K562 (cell line): ENCODE measurements at regions not wholly inside any gene's neighbourhood (a gene's known extent, or its start where the extent isn't known, plus 50 kb on each side); places are given as distances from the start of the nearest gene placed in this dataset.
A peak's percentile ranks its signal among the peaks of the same experiment; 100 is the strongest.

Experiments
- ASH1L ChIP-seq: fragments of 450-650 bp; IDR thresholded peaks from 2 replicates; pipeline ENCODE4 v1.6.1; 2018; ENCODE audit warnings: borderline replicate concordance, mild to moderate bottlenecking, low read depth; ENCODE audit not compliant: partially characterized antibody
- CBFA2T3 ChIP-seq: fragments of 450-650 bp; IDR thresholded peaks from 2 replicates; pipeline ENCODE4 v1.6.1; 2017
- CCNT2 ChIP-seq: IDR thresholded peaks from 2 replicates; pipeline ENCODE4 v1.6.1; 2011; ENCODE audit warnings: borderline replicate concordance, low read depth, mild to moderate bottlenecking, moderate library complexity, mixed read lengths, low read length; ENCODE audit not compliant: insufficient read length; ENCODE audit errors: extremely low read depth
- DLX4 ChIP-seq: fragments of 250-450 bp; sonication (Bioruptor Pico); IDR thresholded peaks from 2 replicates; pipeline ENCODE4 v1.6.1; 2021; ENCODE audit warnings: mild to moderate bottlenecking
- HDAC2 ChIP-seq: fragments of 450-650 bp; IDR thresholded peaks from 2 replicates; pipeline ENCODE4 v1.6.1; 2016; ENCODE audit warnings: mild to moderate bottlenecking
- ID3 ChIP-seq, 2 experiments: fragments of 250-450 bp in 1 of 2; fragments of 450-650 bp in 1 of 2; sonication (Bioruptor Pico) in 1 of 2; IDR thresholded peaks; 2 replicates each; pipeline versions ENCODE4 v1.6.1 to v1.8.0; 2016 to 2021; ENCODE audit warnings: mild to moderate bottlenecking in 2 of 2, moderate library complexity in 2 of 2, missing compliant biosample characterization in 1 of 2, missing genetic modification characterization in 1 of 2
- MEIS2 ChIP-seq: fragments of 450-650 bp; IDR thresholded peaks from 2 replicates; pipeline ENCODE4 v1.6.1; 2014; ENCODE audit warnings: mild to moderate bottlenecking; ENCODE audit not compliant: partially characterized antibody
- MLX ChIP-seq, 2 experiments: fragments of 450-650 bp in 1 of 2; sonication (generic) in 1 of 2; formaldehyde crosslinking; conservative IDR thresholded peaks; 2 replicates each; pipeline versions ENCODE4 v1.4.0 to v1.8.1; 2020 to 2022; ENCODE audit warnings: mild to moderate bottlenecking in 1 of 2, missing genetic modification reagents in 1 of 2
- MNT ChIP-seq, 2 experiments: fragments of 450-650 bp; conservative IDR thresholded peaks; 2 replicates each; pipeline ENCODE4 v1.6.1; 2017; ENCODE audit warnings: mild to moderate bottlenecking in 2 of 2, moderate library complexity in 2 of 2
- NFIC ChIP-seq: fragments of 450-650 bp; IDR thresholded peaks from 2 replicates; pipeline ENCODE4 v1.6.1; 2017; ENCODE audit warnings: mild to moderate bottlenecking, inconsistent platforms
- RBBP5 ChIP-seq: fragments of 200-600 bp; sonication (generic); IDR thresholded peaks from 2 replicates; pipeline ENCODE4 v1.6.1; 2012; ENCODE audit warnings: borderline replicate concordance, mild to moderate bottlenecking, low read length, control low read depth, inconsistent platforms; ENCODE audit not compliant: insufficient read depth, poor library complexity, severe bottlenecking
- SFPQ ChIP-seq: fragments of 200-400 bp; formaldehyde crosslinking; IDR thresholded peaks from 2 replicates; pipeline ENCODE4 v1.6.1; 2017; ENCODE audit warnings: mild to moderate bottlenecking, low read depth, low read length, moderate library complexity
- SMARCE1 ChIP-seq: fragments of 450-650 bp; IDR thresholded peaks from 2 replicates; pipeline ENCODE4 v1.7.1; 2016; ENCODE audit warnings: mild to moderate bottlenecking
- STAT5A ChIP-seq: IDR thresholded peaks from 2 replicates; pipeline ENCODE4 v1.6.1; 2012; ENCODE audit warnings: low read length, inconsistent platforms, borderline replicate concordance
- TCF7 ChIP-seq: sonication (generic); IDR thresholded peaks from 2 replicates; pipeline ENCODE4 v1.6.1; 2016; ENCODE audit warnings: antibody characterized with exemption, borderline replicate concordance
- TEAD1 ChIP-seq, 2 experiments: fragments of 450-650 bp in 1 of 2; sonication (generic) in 1 of 2; formaldehyde crosslinking; IDR thresholded peaks; 2 replicates each; pipeline versions ENCODE4 v1.4.0 to v1.8.0; 2020 to 2022; ENCODE audit warnings: mild to moderate bottlenecking in 2 of 2, missing genetic modification reagents in 1 of 2
- TEAD4 ChIP-seq, 2 experiments: sonication (generic) in 1 of 2; formaldehyde crosslinking in 1 of 2; IDR thresholded peaks; 2 replicates each; pipeline versions ENCODE4 v1.6.1 to v1.8.0; 2012 to 2022; ENCODE audit warnings: borderline replicate concordance in 1 of 2, inconsistent platforms in 1 of 2, low read length in 1 of 2, mild to moderate bottlenecking in 1 of 2, missing genetic modification reagents in 1 of 2
- TFAP4 ChIP-seq: sonication (generic); formaldehyde crosslinking; IDR thresholded peaks from 2 replicates; pipeline ENCODE4 v1.8.0; 2022; ENCODE audit warnings: missing genetic modification reagents, mild to moderate bottlenecking, moderate library complexity, borderline replicate concordance
- ZBTB17 ChIP-seq: fragments of 450-650 bp; formaldehyde crosslinking; IDR thresholded peaks from 2 replicates; pipeline ENCODE4 v1.4.0; 2020; ENCODE audit warnings: mild to moderate bottlenecking
- ZNF589 ChIP-seq: fragments of 200-800 bp; sonication (Bioruptor generic); IDR thresholded peaks from 2 replicates; pipeline ENCODE4 v1.6.1; 2016; ENCODE audit warnings: low read depth, missing genetic modification characterization, missing compliant biosample characterization
- ZSCAN29 ChIP-seq: fragments of 450-650 bp; IDR thresholded peaks from 2 replicates; pipeline ENCODE4 v1.6.1; 2017

- TF ChIP-seq TEAD1 (CRISPR knock-in tag; IDR thresholded peaks at IDR 0.05): peak in 1 of 2 experiments; percentile 68; a peak in 2 of 4 replicates
- peak; percentile 19 for TF ChIP-seq CCNT2
- 0 out of 2 replicates have a peak, but pooled peaks have one; percentile 17 for TF ChIP-seq SMARCE1
- TF ChIP-seq TFAP4: peak; percentile 58; the same call in 1 of the 2 replicates
- no peak for TF ChIP-seq SFPQ
- 0 out of 4 replicates have a peak, but pooled peaks of 1 of the 2 experiments have one; percentile 42 for TF ChIP-seq MNT (conservative IDR thresholded peaks at IDR 0.05)
- TF ChIP-seq STAT5A: peak; percentile 53; the same call in 1 of the 2 replicates
- peak; percentile 96 for TF ChIP-seq ZBTB17 (CRISPR knock-in tag)
- no peak for TF ChIP-seq ASH1L
- no peak for TF ChIP-seq DLX4 (CRISPR knock-in tag)
- no peak for TF ChIP-seq ID3 (CRISPR knock-in tag; IDR thresholded peaks at IDR 0.05)
- 0 out of 2 replicates have a peak, but pooled peaks have one; percentile 27 for TF ChIP-seq ID3 (tag; IDR thresholded peaks at IDR 0.05)
- TF ChIP-seq NFIC: peak; percentile 54
- peak; percentile 58; the same call in 1 of the 2 replicates for TF ChIP-seq HDAC2
- TF ChIP-seq RBBP5: no peak
- TF ChIP-seq CBFA2T3: peak; percentile 93
- TF ChIP-seq ZSCAN29: no peak
- TF ChIP-seq MEIS2: peak; percentile 52
- peak; percentile 90 for TF ChIP-seq TEAD4 (IDR thresholded peaks at IDR 0.05; ENCODE audit: low read length)
- TF ChIP-seq TEAD4 (CRISPR knock-in tag; IDR thresholded peaks at IDR 0.05; ENCODE audit: borderline replicate concordance): no peak
- TF ChIP-seq ZNF589 (CRISPR knock-in tag): peak; percentile 62; the same call in 1 of the 2 replicates
- no peak for TF ChIP-seq TCF7
- no peak for TF ChIP-seq MLX (CRISPR knock-in tag; conservative IDR thresholded peaks at IDR 0.05)
These were observed 204.2 kb upstream of the TBC1D5 start (continued) for GRCh38 chr3:17946619-17947018.
